Transverse colon (tissue), 4 donors: ENCODE measurements at regions not wholly inside any gene's neighbourhood (a gene's known extent, or its start where the extent isn't known, plus 50 kb on each side); places are given as distances from the start of the nearest gene placed in this dataset.

Experiments used
- DNase-seq: peaks from one replicate; pipeline ENCODE4 v3.0.0-alpha.2; 2019
- H3K27ac ChIP-seq, 4 donors: fragments of 200-600 bp; sonication (generic); 2 replicates each; pipeline ENCODE4 v1.5.1; 2016 to 2018; ENCODE audit warnings: inconsistent platforms in 4 of 4
- H3K27me3 ChIP-seq: fragments of 200-600 bp; sonication (generic); 2 replicates; pipeline ENCODE4 v1.5.1; 2017; ENCODE audit warnings: inconsistent platforms
- H3K36me3 ChIP-seq, 4 donors: fragments of 200-600 bp; sonication (generic); 2 replicates each; pipeline ENCODE4 v1.5.1; 2017 to 2019; ENCODE audit warnings: inconsistent platforms in 4 of 4
- H3K4me1 ChIP-seq, 4 donors: fragments of 200-600 bp; sonication (generic); 2 replicates each; pipeline ENCODE4 v1.5.1; 2017 to 2020; ENCODE audit warnings: inconsistent platforms in 4 of 4
- H3K4me3 ChIP-seq, 4 donors: fragments of 200-600 bp; sonication (generic); 1 replicate in 1 of 4; 2 replicates in 3 of 4; pipeline versions ENCODE4 v1.5.1 to v1.6.1; 2017 to 2019; ENCODE audit warnings: inconsistent platforms in 4 of 4
- H3K9me3 ChIP-seq, 2 donors: fragments of 200-600 bp; sonication (generic); 2 replicates each; pipeline ENCODE4 v1.5.1; 2017 to 2019; ENCODE audit warnings: inconsistent platforms in 2 of 2
- CTCF ChIP-seq, 5 experiments: fragments of 200-600 bp in 3 of 5; fragments of 450-650 bp in 2 of 5; sonication (generic) in 3 of 5; IDR thresholded peaks; 1 replicate in 2 of 5; 2 replicates in 3 of 5; pipeline ENCODE4 v1.5.1; 2016 to 2017; ENCODE audit warnings: antibody characterized with exemption in 5 of 5, inconsistent platforms in 3 of 5, mild to moderate bottlenecking in 2 of 5, moderate library complexity in 1 of 5
- EP300 ChIP-seq: sonication (generic); formaldehyde crosslinking; IDR thresholded peaks from one replicate; pipeline ENCODE4 v1.6.1; 2017; ENCODE audit warnings: antibody characterized with exemption, low read depth
- POLR2A ChIP-seq: fragments of 450-650 bp; IDR thresholded peaks from one replicate; pipeline ENCODE4 v1.6.1; 2016; ENCODE audit warnings: antibody characterized with exemption, mild to moderate bottlenecking, moderate library complexity
- POLR2AphosphoS5 ChIP-seq, 3 donors: sonication (generic); formaldehyde crosslinking; IDR thresholded peaks; one replicate each; pipeline ENCODE4 v1.6.1; 2016; ENCODE audit warnings: antibody characterized with exemption in 3 of 3
- WGBS, 2 donors: methylation state at CpG; one replicate each; pipeline ENCODE4 v1.1.5; 2018; ENCODE audit warnings: low coverage in 1 of 2; 5-methylcytosine and 5-hydroxymethylcytosine counted together
- in situ Hi-C, 4 donors: fragments of 200-750 bp; cut with MboI; loops; one replicate each; pipeline versions ENCODE4 v1.15.0 to v1.15.1; 2017; ENCODE audit warnings: low sequenced_read_pairs in 3 of 4, low pct_ligation_motif_present in 1 of 4, low pct_unique_long_range_greater_than_20kb in 1 of 4
- intact Hi-C: fragments of 100-400 bp; cut with DNase I; formaldehyde crosslinking; loops from one replicate; pipeline ENCODE4 v1.15.1; 2023; ENCODE audit warnings: low total_unique reads

- TF ChIP-seq POLR2A (no peak), EP300 (no peak), CTCF (IDR thresholded peaks at IDR 0.05) (no peak), POLR2AphosphoS5 (IDR thresholded peaks at IDR 0.05) (no peak)
- no peaks in the 10 kb centered on the region for H3K4me1 ChIP-seq
- no peaks in the 10 kb centered on the region for H3K36me3 ChIP-seq
- H3K9me3 ChIP-seq, result no peaks in the 10 kb centered on the region
- no peaks in the 10 kb centered on the region for H3K27me3 ChIP-seq
- intact Hi-C loops (no loop called here), in situ Hi-C loops (no loop called here)
- no peak for DNase-seq
- no peak overlapping the region for H3K27ac ChIP-seq
- H3K4me3 ChIP-seq, result no peak overlapping the region
Measured at GRCh38 chr9:95813923-95814322, 61.6 kb upstream of the ERCC6L2 start.

- Histone ChIP-seq H3K4me3 (no peak overlapping the region), H3K27ac (no peak overlapping the region), H3K27me3 (no peaks in the 10 kb centered on the region), H3K4me1 (peaks cover 4 to 7% (median 5%) of the 10 kb centered on the region in 4 donors), H3K36me3 (no peaks in the 10 kb centered on the region), H3K9me3 (no peaks in the 10 kb centered on the region)
- no peak for DNase-seq
- intact Hi-C loops (no loop called here), in situ Hi-C loops (no loop called here)
- no peak for TF ChIP-seq EP300
- TF ChIP-seq POLR2AphosphoS5 (IDR thresholded peaks at IDR 0.05), result no peak
- no peak for TF ChIP-seq POLR2A
- TF ChIP-seq CTCF (IDR thresholded peaks at IDR 0.05), result no peak
Measured at GRCh38 chr9:95810814-95811213, 64.7 kb upstream of the ERCC6L2 start.

- Histone ChIP-seq H3K4me1 (peaks cover 4 to 7% (median 5%) of the 10 kb centered on the region in 4 donors), H3K27me3 (no peaks in the 10 kb centered on the region), H3K36me3 (no peaks in the 10 kb centered on the region), H3K4me3 (no peak overlapping the region), H3K27ac (no peak overlapping the region), H3K9me3 (no peaks in the 10 kb centered on the region)
- TF ChIP-seq POLR2AphosphoS5 (IDR thresholded peaks at IDR 0.05) (no peak), EP300 (no peak), POLR2A (no peak), CTCF (IDR thresholded peaks at IDR 0.05) (no peak)
- WGBS, 2 donors, result 81 to 92% methylated on average over 2 to 3 of the region's 3 CpGs
- in situ Hi-C loops (no loop called here), intact Hi-C loops (no loop called here)
- DNase-seq, result no peak
Measured at GRCh38 chr9:95810133-95810532, 65.4 kb upstream of the ERCC6L2 start.

GRCh38 chr9:95809686-95810085 lies 65.8 kb upstream of the ERCC6L2 start:
- TF ChIP-seq EP300 (no peak), POLR2AphosphoS5 (IDR thresholded peaks at IDR 0.05) (no peak), CTCF (IDR thresholded peaks at IDR 0.05) (no peak), POLR2A (no peak)
- no peaks in the 10 kb centered on the region for H3K9me3 ChIP-seq
- in situ Hi-C loops (no loop called here), intact Hi-C loops (no loop called here)
- no peaks in the 10 kb centered on the region for H3K27me3 ChIP-seq
- DNase-seq, result no peak
- H3K4me3 ChIP-seq, result no peak overlapping the region
- 86 to 91% methylated on average over 2 of the region's 2 CpGs for WGBS, 2 donors
- H3K4me1 ChIP-seq, result peaks cover 4 to 7% (median 5%) of the 10 kb centered on the region in 4 donors
- H3K36me3 ChIP-seq, result no peaks in the 10 kb centered on the region
- no peak overlapping the region for H3K27ac ChIP-seq
